GM20000 (cell line): ENCODE measurements at regions not wholly inside any gene's neighbourhood (a gene's known extent, or its start where the extent isn't known, plus 50 kb on each side); places are given as distances from the start of the nearest gene placed in this dataset.

Source experiments
- DNase-seq: peaks from one replicate; pipeline ENCODE4 v3.0.0; 2012; ENCODE audit warnings: low spot score
- CTCF ChIP-seq: IDR thresholded peaks from 2 replicates; pipeline ENCODE4 v1.5.1; 2012; ENCODE audit warnings: mild to moderate bottlenecking, control low read depth; ENCODE audit errors: extremely low read depth, missing control alignments

GRCh38 chr5:12399868-12400267 is 495.6 kb upstream of the CTNND2 start:
- no peak for DNase-seq
- TF ChIP-seq CTCF = no peak

- DNase-seq = no peak
- TF ChIP-seq CTCF = no peak
Observed at GRCh38 chr5:12392246-12392645, 488.0 kb upstream of the CTNND2 start.

- no peak for TF ChIP-seq CTCF
- no peak for DNase-seq
Observed at GRCh38 chr5:12385095-12385494, 480.8 kb upstream of the CTNND2 start.

DNA sequence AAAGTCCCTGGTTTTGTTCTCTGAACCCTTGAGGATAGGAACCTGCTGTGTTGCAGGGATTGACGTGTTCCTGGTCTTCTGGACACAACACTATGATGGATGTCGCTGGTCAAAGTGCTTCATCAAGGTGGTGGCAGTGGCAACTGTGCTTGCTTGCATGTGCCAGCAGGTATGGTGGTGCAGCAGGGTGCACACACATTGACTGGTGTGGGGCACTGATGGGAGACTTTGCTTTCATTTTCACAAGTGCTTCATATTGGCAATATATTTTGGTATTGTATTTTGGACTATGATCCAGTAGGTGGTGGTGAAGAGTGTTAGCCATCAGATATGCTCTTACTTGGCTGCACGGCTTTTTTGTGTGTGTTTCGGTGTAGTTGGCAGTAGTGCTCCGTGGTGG is 479.8 kb upstream of the CTNND2 start:
- no peak for DNase-seq
- TF ChIP-seq CTCF = no peak

GRCh38 chr5:12367973-12368372 is 463.7 kb upstream of the CTNND2 start:
- no peak for TF ChIP-seq CTCF
- DNase-seq = no peak

- no peak for DNase-seq
- no peak for TF ChIP-seq CTCF
Observed at GRCh38 chr5:12360218-12360617, 456.0 kb upstream of the CTNND2 start.

- no peak for DNase-seq
- no peak for TF ChIP-seq CTCF
Observed at GRCh38 chr5:12358371-12359090, 454.3 kb upstream of the CTNND2 start.
